NCI-H2107 treated with DMSO at 0.1 percent for 48 hours (cell line): ENCODE measurements at regions not wholly inside any gene's neighbourhood (a gene's known extent, or its start where the extent isn't known, plus 50 kb on each side); places are given as distances from the start of the nearest gene placed in this dataset.

ENCODE experiments used
- DNase-seq: peaks from one replicate; lab custom pipeline; 2025; ENCODE audit not compliant: unreplicated experiment; lab: John Stamatoyannopoulos, UW

- no peak for DNase-seq
Observed at GRCh38 chr20:60727425-60727824, 524.6 kb upstream of the CDH4 start.

- DNase-seq = no peak
Observed at GRCh38 chr20:60728705-60729104, 523.4 kb upstream of the CDH4 start.

GRCh38 chr20:60729135-60729900 is 522.7 kb upstream of the CDH4 start:
- DNase-seq = no peak

DNA sequence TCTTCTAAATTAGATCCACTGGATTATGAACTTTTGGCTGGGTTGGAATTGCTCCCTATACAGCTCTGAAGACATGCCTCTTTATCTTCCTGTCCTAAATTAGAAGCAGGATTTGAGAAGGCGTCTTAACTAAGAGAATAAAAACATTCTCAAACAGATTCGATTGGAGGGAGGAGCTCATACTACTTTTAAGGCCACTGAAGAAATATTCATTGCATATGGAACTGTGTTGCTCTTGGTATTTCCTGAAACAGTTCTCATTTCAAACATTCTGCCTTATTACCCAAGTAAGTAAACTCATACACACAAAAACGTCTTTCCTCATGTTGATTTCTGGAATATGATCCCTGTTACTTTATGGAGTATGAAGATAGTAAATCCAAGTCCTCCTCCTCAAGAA is 519.7 kb upstream of the CDH4 start:
- DNase-seq = no peak

DNA sequence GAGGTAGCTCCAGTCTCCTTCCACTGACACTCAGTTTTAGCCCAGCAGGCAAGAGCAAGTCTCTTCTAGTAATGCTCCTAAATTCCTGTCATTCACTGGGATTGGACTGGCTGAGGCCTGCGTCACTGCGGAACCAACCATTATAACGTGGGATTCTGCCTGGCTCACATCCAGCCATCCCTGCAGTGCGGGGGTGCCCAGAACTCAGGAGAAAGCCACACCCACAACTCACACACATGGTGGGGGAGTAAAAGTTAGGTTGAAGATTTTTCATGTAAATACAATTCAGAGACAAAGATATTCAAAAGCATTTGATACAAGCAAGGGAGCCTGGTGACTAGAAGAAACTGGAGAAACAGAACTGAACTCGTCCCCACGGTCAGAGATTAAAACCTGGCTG is 504.0 kb upstream of the CDH4 start:
- DNase-seq = no peak

DNA sequence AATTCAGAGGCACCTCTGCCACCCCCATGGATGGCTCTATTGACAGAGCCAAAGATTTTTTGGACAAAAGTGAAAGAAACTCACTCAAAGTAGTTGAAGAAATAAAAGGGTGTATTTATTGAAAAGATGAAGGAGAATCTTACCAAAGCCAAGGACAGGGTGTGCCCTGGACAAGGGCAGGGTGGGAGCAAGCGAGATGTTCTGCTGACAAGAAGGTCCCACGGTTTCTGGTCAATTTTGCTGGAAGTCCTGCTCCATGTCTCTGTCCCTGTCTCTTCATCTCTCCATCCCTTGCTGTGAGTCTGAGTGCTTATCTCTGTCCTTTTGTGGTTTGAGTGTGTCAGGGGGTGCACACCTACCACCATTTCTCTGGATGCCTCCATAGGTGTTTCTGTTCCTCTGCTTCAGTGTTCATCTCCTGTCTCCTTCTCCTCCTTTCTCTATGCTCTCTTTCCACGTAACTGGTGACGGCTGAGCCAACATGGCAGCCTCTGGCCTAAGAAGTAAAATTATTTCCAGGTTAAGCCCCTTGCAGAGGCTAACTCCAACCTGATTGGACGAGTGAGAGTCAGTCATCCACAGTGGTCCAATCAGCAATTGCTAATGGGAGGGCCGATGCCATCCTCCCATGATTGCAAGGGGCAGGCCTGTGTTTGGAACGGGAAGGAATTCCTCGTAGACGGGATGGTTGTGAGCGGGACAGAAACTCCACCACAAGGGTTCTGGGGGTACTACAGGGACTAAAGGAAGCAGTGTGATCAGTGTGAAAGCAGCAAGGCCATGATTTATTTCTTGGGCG is 502.1 kb upstream of the CDH4 start:
- no peak for DNase-seq

- no peak for DNase-seq
Observed at GRCh38 chr20:60750909-60751308, 501.2 kb upstream of the CDH4 start.

DNA sequence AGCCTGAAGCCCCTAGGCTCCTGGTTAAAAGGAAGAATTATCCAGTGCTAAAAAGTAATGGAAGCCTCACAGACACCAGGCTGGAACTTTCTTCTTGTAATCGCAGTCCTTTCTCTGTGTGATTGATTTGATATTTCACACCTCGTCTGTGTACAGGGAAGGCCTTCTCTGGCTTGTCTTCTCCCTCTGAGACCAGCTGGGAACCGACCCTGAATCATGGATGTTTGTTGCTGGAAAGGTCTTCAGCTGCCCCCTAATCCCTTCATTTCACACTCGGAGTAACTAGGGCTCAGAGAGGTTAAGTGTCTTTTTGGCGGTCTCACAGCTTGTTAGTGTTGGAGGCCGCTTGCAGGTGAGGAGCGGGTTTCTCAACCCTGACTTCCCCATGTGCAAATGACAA is 500.2 kb upstream of the CDH4 start:
- DNase-seq = no peak

GRCh38 chr20:60752741-60753420 is 499.2 kb upstream of the CDH4 start:
- no peak for DNase-seq

- no peak for DNase-seq
Observed at GRCh38 chr20:60754856-60755255, 497.2 kb upstream of the CDH4 start.

DNA sequence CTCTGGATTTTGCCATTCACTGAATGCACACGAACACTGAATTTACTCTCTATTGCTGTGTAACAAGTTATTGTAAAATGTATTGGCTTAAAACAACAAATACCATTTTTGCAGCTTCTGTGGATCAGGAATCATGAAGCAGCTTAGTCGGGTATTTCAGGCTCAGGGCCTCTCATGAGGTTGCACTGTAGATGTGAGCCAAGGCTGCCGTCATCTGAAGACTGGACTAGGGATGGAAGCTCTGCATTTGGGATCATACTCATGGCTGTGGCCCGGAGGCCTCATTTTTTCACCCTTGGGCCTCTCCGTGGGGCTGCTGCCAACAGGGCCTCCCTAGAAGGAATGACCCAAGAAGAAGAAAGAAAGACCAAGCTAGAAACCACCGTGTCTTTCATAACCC is 492.4 kb upstream of the CDH4 start:
- no peak for DNase-seq

DNA sequence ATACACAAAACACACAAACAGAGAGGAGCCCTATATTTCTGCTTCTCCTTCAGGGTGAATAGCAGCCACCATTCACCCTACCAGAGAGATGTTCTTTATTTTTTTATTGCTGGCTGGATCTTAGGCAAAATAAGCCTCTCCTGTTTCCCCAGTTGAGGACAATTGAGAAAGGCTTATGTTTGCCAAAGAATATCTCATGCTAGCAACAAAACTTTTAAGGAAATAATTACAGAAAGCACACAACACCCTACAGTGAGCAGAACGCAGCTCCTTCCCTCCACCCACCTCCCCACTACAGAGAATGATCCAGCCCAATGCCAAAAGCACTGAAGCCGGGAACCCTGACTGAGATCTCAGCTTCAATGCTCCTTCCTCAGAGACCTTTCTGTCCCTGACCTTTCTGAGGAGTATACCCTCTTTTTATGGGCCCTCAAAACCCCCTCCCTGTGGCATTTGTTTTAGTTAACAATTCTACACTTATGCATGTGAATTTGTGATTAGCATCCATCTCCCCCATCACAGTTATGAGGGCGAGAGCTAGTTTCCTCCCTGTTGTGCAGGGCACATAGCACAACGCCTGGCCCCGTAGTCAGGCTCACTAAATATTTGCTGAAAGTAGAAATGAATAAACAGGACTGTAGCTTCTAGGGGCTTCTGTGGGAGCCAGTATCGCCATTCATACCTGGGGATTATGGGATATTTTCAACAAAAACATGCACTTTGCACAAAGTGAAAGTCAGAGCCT is 491.6 kb upstream of the CDH4 start:
- no peak for DNase-seq

DNA sequence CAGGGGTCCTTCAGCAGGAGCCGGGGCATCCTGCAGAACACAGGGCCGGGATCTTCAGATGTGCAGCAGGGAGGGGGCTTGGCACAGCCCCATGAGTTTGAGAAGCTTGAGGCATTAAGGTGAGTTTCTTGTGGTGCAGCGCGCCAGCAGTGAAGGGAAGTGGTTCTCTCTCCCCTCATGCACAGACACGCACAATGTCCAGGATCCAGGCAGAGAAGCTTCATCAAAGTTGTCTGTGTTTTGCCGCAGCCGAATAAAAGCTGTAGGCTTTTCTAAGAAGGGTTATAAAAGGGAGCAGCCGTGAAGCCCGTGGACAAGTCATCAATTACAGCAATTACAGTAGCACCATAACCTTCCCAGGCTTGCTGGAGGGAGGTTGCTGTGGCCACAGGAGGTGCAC is 491.0 kb upstream of the CDH4 start:
- DNase-seq = no peak

DNA sequence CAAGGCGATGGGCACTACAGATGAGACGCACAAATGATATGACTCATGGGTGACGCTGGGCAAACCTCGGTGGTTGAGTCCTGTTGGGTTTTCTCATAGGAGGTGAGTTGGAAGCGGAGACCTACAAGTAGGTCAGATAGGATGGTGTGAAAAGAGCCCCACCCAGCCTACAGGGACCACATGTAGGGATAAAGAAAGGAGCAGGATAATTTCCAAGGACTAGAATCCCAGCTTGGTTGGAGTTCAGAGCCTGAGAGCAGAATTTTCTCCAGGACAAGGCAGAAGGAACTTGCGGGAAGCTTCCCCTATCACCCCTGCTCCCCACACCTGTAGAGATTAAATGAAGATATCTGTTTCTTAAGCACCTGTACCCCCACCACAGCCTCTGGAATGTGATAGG is 489.7 kb upstream of the CDH4 start:
- no peak for DNase-seq

DNA sequence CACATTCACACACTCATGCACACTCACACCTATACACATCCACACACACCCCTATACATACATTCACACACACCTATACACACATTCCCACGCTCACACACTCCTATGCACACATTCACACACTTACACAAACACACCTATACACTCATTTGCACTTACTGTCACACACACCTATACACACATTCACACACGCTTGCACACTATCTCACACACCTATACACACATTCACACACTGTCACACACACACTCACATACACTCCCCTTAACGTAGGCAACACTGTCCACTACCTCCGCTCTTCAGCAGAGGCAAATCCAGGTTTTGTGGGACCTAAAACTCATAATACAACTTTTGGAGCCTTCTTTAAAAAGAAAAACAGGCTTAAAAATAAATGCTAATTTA is 487.7 kb upstream of the CDH4 start:
- no peak for DNase-seq

DNA sequence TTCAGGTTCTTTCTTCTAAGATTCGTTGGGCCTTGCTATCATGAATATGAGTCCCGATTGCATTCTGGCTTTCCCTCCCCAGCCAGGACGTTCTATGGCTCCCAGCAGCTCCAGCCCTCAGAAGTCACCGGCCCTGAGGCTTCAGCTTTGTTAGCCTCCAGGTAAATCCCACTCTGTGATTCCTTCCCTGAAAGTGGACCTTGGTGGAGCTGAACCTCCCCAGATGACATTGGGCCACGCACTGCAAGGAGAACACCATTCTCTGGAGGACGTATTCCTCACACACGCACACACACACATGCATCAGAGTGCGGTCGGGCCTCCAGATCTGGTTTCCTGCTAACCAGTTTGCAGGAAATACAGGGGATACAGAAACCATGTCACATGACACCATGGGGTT is 487.3 kb upstream of the CDH4 start:
- no peak for DNase-seq

GRCh38 chr20:60765821-60766403 is 486.1 kb upstream of the CDH4 start:
- DNase-seq = no peak

DNA sequence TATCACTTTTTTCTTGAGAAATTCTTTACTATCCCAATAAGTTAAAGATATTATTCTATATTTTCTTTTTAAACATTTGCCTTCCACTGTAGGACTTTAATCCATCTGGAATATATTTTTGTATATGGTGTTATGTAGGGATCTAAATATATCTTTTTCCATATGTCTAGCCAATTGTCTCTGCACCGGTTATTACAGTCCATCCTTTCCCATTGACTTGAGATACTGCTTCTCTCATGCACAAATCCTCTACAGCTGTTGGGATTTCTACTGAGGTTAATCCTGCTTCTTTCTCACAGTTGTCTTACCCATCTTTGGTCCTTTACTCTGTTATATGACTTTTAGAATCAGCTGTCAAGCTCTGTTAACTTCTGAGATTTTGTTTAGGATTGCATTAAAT is 483.8 kb upstream of the CDH4 start:
- DNase-seq = no peak

GRCh38 chr20:60780388-60781025 is 471.6 kb upstream of the CDH4 start:
- DNase-seq = no peak

- no peak for DNase-seq
Observed at GRCh38 chr20:60782959-60783625, 469.0 kb upstream of the CDH4 start.
